G401.6 (cell line): ENCODE measurements at regions not wholly inside any gene's neighbourhood (a gene's known extent, or its start where the extent isn't known, plus 50 kb on each side); places are given as distances from the start of the nearest gene placed in this dataset.
"Not testable (repeated sequence)": the region's sequence is repeated elsewhere in the genome, so short reads cannot be mapped to it uniquely, and the experiment has no call there.

ENCODE experiments used
- FAIRE-seq: peaks from 2 replicates; lab custom pipeline; 2012; peaks lifted over from hg19 to GRCh38; lab: Jason Lieb, UNC

GRCh38 chr4:164605791-164606190, 148.1 kb upstream of the SMIM31 start:
- FAIRE-seq: not testable (repeated sequence)

- FAIRE-seq: no peak
Measured at GRCh38 chr4:164606478-164606877, 147.5 kb upstream of the SMIM31 start.

- no peak for FAIRE-seq
Measured at GRCh38 chr4:164613256-164613655, 140.7 kb upstream of the SMIM31 start.

GRCh38 chr4:164613792-164614191, 140.1 kb upstream of the SMIM31 start:
- no peak for FAIRE-seq

- FAIRE-seq: no peak
Measured at GRCh38 chr4:164614329-164614728, 139.6 kb upstream of the SMIM31 start.

GRCh38 chr4:164614999-164615398, 138.9 kb upstream of the SMIM31 start:
- no peak for FAIRE-seq

- no peak for FAIRE-seq
Measured at GRCh38 chr4:164615964-164616363, 138.0 kb upstream of the SMIM31 start.

GRCh38 chr4:164616961-164617360, 137.0 kb upstream of the SMIM31 start:
- no peak for FAIRE-seq

- no peak for FAIRE-seq
Measured at GRCh38 chr4:164617426-164617825, 136.5 kb upstream of the SMIM31 start.

DNA sequence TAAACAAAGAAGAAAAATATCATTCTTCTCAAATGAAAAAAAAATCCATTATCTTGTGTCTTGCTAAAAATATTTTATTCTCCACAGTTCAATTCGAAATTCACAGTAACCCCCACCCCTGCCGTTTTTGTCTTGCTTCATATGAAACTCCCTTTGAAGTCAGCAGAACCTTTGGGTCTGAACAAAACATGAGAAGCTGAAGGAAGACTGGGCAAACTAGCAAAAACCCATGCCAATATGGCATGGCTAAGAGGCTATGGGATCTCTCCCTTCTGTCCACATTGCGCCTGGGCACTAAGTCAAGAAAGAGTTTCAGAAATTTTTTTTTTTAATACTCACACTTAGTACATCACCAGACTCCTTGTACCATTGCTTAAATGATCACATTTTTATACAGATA, 136.0 kb upstream of the SMIM31 start:
- no peak for FAIRE-seq

- no peak for FAIRE-seq
Measured at GRCh38 chr4:164621886-164622521, 131.9 kb upstream of the SMIM31 start.

DNA sequence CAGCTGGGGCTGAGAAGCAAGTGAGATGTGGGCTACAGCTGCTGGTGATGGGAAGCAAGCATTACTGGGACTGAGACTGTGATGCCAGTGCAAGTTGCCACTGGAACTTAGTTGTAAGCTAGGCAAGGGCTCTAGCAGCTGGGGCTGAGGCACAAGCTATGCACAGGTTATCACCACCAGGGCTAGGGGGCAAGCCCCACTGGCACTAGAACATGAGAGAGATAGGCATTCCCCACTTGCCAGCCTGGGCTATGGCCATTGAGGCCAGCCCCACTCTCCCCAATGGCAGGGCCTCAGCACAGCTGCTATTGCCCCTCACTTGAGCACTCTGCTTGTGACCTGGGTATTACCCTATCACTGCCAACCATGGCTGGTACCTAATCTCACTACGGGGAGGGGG, 130.8 kb upstream of the SMIM31 start:
- no peak for FAIRE-seq

DNA sequence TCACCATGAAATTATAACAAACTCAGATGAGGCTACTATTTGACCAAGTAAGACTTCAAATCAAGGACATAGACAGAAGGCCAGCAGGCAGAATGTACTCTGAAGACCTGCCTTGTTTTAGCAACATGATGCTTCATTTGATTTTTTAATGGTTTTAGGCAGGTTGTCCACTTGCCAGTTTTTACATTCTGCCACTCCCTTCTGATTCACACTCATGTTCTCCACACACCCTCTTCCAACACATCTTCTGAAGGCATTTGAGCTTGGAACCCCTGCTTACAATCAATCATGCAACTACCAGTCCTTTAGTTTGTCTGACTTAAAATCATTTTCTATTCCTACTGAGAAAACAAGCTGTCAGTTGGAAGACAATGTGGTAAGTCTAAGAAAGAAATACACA, 114.9 kb upstream of the SMIM31 start:
- no peak for FAIRE-seq

DNA sequence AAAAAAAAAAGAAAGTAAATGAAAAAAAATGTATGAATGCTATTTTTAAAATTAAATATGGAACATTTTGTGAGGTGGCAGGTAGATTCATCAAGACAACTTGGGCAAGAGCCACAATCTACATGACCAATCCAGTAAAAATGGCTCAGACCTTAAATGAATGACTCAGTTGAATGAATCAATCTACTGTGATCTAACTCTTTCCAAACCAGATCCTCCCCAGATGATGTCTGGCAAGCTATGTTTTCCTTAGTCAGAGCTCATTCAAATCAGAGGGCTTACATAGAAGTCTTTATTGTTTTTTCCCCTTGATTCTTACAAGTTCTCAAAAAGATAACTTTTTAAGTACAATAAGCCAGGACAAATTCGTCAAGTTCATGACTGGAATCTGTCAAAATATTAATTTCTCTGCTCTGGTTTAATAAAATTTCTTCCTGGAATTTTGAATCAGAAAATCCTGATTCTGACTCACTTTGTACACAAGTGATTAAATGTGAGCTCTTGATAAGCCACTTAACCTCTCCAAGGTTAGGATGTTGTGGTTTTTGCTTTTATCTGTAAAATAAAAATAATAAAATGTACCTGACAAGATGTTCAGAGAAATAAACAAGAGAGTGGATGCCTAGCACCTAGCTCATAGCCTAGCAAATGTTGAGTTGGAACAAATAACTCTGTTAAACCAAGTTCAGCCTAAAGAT, 105.6 kb upstream of the SMIM31 start:
- no peak for FAIRE-seq

DNA sequence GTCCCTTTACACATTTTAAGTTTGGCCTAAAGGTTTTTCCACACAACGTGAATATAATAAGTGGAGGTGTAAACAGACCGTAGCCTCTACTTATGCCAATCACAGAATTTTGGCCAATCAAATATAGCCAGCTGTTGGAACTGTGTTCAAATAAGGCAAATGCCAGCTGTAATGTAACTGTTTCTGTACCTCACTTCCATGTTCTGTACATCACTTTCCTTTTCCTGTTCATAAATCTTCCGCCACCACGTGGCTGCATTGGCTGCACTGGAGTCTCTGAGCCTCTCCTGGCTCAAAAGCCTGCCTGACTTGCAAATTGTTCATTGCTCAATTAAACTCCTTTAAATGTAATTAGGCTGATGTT, 105.1 kb upstream of the SMIM31 start:
- no peak for FAIRE-seq

DNA sequence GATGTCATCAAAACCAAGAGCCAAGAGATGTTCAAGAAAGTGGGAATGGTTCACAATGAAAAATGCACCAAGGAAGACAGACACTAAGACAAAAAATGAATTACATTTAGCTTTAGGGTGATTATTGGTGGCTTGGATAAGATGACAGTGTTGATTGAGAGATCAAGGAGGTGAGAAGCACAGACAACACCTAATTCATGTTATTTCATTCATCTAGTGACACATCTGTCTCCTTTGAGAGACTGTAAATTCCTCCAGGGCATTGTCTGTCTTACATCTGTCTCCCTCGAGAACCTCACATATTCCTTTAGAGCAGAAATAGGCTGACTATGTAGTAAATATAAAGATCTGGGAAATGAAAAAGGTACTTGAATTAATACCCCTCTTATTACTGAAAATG, 94.2 kb upstream of the SMIM31 start:
- no peak for FAIRE-seq

DNA sequence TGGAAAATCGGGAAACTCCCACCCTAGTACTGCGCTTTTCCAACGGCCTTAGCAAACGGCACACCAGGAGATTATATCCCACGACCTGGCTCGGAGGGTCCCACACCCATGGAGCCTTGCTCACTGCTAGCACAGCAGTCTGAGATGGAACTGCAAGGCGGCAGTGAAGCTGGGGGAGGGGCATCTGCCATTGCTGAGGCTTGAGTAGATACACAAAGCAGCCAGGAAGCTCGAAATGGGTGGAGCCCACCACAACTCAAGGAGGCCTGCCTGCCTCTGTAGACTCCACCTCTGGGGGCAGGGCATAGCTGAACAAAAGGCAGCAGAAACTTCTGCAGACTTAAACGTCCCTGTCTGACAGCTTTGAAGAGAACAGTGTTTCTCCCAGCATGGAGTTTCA, 77.8 kb upstream of the SMIM31 start:
- not testable (repeated sequence) for FAIRE-seq

- no peak for FAIRE-seq
Measured at GRCh38 chr4:164683040-164683439, 70.9 kb upstream of the SMIM31 start.

DNA sequence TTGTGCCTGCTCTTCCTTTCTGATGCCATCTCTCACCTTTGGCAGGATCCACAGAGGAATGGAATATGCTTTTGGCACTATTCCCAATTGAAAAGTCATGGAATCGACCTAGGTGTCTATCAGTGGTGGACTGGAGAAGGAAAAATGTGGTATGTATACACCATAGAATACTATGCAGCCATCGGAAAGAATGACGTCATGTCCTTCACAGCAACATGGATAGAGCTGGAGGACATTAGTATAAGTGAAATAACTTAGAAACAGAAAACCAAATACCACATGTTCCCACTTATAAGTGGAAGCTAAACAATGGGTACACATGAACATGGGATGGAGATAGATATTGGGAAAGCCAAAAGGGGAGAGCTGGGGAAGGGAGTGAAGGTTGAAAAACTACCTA, 58.3 kb upstream of the SMIM31 start:
- FAIRE-seq: no peak

DNA sequence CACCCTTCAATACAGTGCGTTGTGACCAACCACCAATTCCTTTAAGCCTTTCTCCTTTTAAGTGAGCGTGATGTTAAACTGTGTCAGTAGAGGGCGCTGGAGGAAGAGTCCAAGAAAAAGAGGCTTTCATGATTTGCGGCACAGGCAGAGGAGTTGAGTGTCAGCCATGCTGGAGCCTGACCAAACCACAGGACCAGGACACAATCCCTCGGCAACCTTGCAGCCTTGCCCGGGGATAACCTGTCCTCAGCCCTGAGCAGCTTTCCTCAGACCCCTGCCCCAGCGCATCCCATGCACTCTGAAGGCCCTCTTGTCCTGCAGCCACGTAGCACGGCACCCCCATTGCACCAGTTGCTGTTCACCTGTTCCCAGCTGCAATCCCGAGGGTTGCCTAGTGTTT, 53.5 kb upstream of the SMIM31 start:
- FAIRE-seq: no peak

DNA sequence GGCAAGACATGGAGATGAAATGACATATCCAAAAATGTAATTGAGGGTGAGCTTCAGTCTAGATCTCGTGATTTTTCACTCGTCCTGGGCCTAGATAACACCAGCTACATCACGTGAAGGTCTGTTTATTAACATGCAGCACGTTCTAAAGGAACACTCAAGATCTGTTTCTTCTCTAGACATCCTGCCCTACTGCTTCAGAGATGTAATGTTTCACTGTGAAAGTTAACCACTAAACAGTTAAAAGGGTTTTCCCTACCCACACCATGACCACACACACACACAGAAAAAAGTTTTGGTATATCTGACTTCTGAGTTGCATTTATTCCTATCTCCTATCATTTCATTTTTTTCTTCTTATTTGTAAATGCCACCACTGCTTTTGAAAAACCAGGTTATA, 52.3 kb upstream of the SMIM31 start:
- no peak for FAIRE-seq
